SH-SY5Y (cell line): ENCODE measurements at regions not wholly inside any gene's neighbourhood (a gene's known extent, or its start where the extent isn't known, plus 50 kb on each side); places are given as distances from the start of the nearest gene placed in this dataset.

Source experiments
- GATA2 ChIP-seq: IDR thresholded peaks from 2 replicates; pipeline ENCODE4 v1.6.1; 2011; ENCODE audit warnings: mild to moderate bottlenecking, low read depth, low read length
- GATA3 ChIP-seq: IDR thresholded peaks from 2 replicates; pipeline ENCODE4 v1.6.1; 2011; ENCODE audit warnings: low read depth, mild to moderate bottlenecking, low read length, moderate library complexity

DNA sequence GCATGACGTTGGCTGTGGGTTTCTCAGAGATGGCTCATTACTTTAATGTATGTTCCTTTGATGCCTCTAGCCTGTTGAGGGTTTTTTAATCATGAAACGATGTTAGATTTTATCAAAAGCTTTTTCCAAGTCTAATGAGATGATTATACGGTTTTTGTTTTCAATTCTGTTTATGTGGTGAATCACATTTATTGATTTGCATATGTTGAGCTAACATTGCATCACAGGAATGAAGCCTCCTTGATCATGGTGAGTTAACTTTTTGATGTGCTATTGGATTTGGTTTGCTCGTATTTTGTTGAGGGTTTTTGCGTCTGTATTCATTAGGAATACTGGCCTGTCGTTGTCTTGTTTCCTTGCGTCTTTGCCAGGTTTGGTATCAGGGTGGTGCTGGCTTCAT lies 52.3 kb upstream of the PTPN12 start:
- TF ChIP-seq GATA2 (no peak), GATA3 (no peak)
